C4-2B (cell line): ENCODE measurements at regions not wholly inside any gene's neighbourhood (a gene's known extent, or its start where the extent isn't known, plus 50 kb on each side); places are given as distances from the start of the nearest gene placed in this dataset.

Source experiments
- ZFX ChIP-seq: fragments of 450-650 bp; IDR thresholded peaks from 2 replicates; pipeline ENCODE4 v1.6.1; 2017
- TF ChIP-seq, protein P1 (sequence below): fragments of 450-650 bp; conservative IDR thresholded peaks from 2 replicates; pipeline ENCODE4 v1.5.1; 2017; ENCODE audit warnings: mild to moderate bottlenecking

DNA sequence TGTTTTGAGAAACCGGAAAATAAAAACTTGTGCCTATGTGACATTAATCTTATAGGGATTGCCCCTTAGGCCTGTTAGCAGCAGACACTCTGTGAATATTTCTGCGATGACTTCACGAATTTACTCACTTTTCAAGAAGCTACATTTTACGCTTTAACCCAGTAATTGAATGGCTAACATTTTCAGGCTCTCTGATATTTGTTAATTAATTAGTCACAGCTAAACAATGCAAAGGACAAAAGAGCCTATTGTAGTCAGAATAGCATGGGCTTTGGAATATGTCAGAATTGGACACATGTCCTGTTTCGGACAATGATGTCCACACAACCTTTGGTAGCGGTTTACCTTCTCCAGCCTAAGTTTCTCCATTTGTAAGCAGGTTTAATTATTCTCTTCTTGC is 506.6 kb downstream of the EFNB2 start:
- TF ChIP-seq, protein P1, sequence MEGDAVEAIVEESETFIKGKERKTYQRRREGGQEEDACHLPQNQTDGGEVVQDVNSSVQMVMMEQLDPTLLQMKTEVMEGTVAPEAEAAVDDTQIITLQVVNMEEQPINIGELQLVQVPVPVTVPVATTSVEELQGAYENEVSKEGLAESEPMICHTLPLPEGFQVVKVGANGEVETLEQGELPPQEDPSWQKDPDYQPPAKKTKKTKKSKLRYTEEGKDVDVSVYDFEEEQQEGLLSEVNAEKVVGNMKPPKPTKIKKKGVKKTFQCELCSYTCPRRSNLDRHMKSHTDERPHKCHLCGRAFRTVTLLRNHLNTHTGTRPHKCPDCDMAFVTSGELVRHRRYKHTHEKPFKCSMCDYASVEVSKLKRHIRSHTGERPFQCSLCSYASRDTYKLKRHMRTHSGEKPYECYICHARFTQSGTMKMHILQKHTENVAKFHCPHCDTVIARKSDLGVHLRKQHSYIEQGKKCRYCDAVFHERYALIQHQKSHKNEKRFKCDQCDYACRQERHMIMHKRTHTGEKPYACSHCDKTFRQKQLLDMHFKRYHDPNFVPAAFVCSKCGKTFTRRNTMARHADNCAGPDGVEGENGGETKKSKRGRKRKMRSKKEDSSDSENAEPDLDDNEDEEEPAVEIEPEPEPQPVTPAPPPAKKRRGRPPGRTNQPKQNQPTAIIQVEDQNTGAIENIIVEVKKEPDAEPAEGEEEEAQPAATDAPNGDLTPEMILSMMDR, result no peak
- TF ChIP-seq ZFX, result no peak
